ENCODE measurements at regions not wholly inside any gene's neighbourhood (a gene's known extent, or its start where the extent isn't known, plus 50 kb on each side); places are given as distances from the start of the nearest gene placed in this dataset.

- no peak for TF ChIP-seq CTCF (IDR thresholded peaks at IDR 0.05 in 2 of 3, conservative IDR thresholded peaks at IDR 0.05 in 1 of 3; ENCODE audit: borderline replicate concordance in 1 of 3, insufficient read depth in 1 of 3, low read depth in 2 of 3, low read length in 2 of 3)
- no peak for TF ChIP-seq POLR2AphosphoS5 (IDR thresholded peaks at IDR 0.05; ENCODE audit: low read depth, low read length)
- TF ChIP-seq ATF3 (IDR thresholded peaks at IDR 0.05) = no peak
- TF ChIP-seq EZH2 (IDR thresholded peaks at IDR 0.05) = no peak
Observed at GRCh38 chrX:144494074-144494473, 610.2 kb downstream of the UBE2NL start.
